ENCODE measurements at regions not wholly inside any gene's neighbourhood (a gene's known extent, or its start where the extent isn't known, plus 50 kb on each side); places are given as distances from the start of the nearest gene placed in this dataset.
A peak's percentile ranks its signal among the peaks of the same experiment; 100 is the strongest.
"Not testable (repeated sequence)": the region's sequence is repeated elsewhere in the genome, so short reads cannot be mapped to it uniquely, and the experiment has no call there.

DNA sequence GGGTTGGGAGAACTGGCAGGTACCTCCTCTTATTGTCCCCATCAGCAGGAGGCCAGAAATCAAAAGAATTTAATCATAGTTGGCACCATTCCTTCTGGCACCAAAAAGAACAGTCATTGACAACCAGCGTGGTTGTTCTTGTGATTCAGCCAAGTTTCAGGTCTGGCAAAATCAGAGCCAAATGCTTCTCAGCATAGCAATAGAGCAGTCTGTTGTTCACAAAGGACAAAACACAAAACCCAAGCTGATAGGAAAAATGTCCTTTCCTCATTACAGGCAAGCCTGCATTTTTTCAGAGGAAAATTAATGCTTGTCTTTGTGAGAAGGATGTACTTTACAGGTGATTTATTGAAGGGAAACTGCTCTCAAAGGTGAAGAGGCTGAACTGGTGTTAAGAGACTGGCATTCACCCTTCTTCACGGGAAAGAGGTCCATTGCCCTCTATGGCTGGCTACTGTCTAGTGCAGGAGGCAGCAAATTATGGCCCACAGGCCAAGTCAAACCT, 241.8 kb upstream of the ARHGAP42 start:
- intact Hi-C loops (cut with DNase I), result no loop called here
- no peaks in the 10 kb centered on the region for H3K36me3 ChIP-seq
- H3K27ac ChIP-seq (replicated peaks in 1 of 4), result no peak overlapping the region
- no peak for TF ChIP-seq EP300 (IDR thresholded peaks at IDR 0.05)
- TF ChIP-seq, protein P1, sequence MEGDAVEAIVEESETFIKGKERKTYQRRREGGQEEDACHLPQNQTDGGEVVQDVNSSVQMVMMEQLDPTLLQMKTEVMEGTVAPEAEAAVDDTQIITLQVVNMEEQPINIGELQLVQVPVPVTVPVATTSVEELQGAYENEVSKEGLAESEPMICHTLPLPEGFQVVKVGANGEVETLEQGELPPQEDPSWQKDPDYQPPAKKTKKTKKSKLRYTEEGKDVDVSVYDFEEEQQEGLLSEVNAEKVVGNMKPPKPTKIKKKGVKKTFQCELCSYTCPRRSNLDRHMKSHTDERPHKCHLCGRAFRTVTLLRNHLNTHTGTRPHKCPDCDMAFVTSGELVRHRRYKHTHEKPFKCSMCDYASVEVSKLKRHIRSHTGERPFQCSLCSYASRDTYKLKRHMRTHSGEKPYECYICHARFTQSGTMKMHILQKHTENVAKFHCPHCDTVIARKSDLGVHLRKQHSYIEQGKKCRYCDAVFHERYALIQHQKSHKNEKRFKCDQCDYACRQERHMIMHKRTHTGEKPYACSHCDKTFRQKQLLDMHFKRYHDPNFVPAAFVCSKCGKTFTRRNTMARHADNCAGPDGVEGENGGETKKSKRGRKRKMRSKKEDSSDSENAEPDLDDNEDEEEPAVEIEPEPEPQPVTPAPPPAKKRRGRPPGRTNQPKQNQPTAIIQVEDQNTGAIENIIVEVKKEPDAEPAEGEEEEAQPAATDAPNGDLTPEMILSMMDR (IDR thresholded peaks at IDR 0.05), result peak in 1 of 3 experiments; percentile 34
- no peak for TF ChIP-seq POLR2AphosphoS5 (IDR thresholded peaks at IDR 0.05)
- TF ChIP-seq POLR2A (IDR thresholded peaks at IDR 0.05; ENCODE audit: low read depth), result no peak
- no peaks in the 10 kb centered on the region for H3K27me3 ChIP-seq
- peaks cover 6 to 11% (median 8%) of the 10 kb centered on the region in 4 donors for H3K4me1 ChIP-seq
- 11% methylated on average over 2 of the region's 2 CpGs for WGBS
- DNase-seq (ENCODE audit: extremely low spot score), result no peak
- no peak overlapping the region for H3K4me3 ChIP-seq
- no peaks in the 10 kb centered on the region for H3K9me3 ChIP-seq

DNA sequence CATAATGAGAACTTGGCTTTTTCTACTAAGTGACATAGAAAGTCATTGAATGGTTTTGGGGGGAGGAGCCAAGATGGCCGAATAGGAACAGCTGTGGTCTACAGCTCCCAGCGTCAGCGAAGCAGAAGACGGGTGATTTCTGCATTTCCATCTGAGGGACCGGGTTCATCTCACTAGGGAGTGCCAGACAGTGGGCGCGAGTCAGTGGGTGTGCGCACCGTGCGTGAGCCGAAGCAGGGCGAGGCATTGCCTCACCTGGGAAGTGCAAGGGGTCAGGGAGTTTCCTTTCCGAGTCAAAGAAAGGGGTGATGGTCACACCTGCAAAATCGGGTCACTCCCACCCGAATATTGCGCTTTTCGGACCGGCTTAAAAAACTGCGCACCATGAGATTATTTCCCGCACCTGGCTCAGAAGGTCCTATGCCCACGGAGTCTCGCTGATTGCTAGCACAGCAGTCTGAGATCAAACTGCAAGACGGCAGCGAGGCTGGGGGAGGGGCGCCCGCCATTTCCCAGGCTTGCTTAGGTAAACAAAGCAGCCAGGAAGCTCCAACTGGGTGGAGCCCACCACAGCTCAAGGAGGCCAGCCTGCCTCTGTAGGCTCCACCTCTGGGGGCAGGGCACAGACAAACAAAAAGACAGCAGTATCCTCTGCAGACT, 235.2 kb upstream of the ARHGAP42 start:
- H3K9me3 ChIP-seq; H3K27ac ChIP-seq (replicated peaks in 1 of 4); H3K4me1 ChIP-seq; H3K36me3 ChIP-seq; H3K4me3 ChIP-seq; H3K27me3 ChIP-seq; DNase-seq (ENCODE audit: extremely low spot score); intact Hi-C loops (cut with DNase I): not testable (repeated sequence)
- WGBS, result 90% methylated on average over 26 of the region's 26 CpGs

DNA sequence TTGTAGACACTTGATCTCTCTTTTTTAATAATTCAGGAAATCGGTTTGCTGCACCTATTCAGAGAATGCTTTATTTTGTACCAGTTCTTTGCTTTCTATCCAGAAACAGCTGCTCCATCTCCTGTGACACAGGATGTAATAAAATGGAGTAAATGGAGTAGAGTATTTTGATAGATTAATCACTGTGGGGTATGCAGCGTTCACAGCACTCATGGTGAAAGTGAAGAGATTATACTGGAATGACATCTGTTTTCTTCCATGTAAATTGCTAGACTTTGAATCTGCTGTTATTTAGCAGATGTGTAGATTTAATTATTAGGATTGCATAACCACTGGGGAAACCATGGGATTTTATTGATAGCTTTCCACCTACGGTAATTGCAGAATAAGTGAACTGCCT, 227.3 kb upstream of the ARHGAP42 start:
- Histone ChIP-seq H3K27ac (replicated peaks in 1 of 4) (no peak overlapping the region), H3K4me1 (no peaks in the 10 kb centered on the region), H3K27me3 (no peaks in the 10 kb centered on the region), H3K4me3 (no peak overlapping the region), H3K9me3 (no peaks in the 10 kb centered on the region), H3K36me3 (no peaks in the 10 kb centered on the region)
- no peak for TF ChIP-seq EP300 (IDR thresholded peaks at IDR 0.05)
- TF ChIP-seq, protein P1 (IDR thresholded peaks at IDR 0.05), result no peak
- no peak for TF ChIP-seq POLR2A (IDR thresholded peaks at IDR 0.05; ENCODE audit: low read depth)
- TF ChIP-seq POLR2AphosphoS5 (IDR thresholded peaks at IDR 0.05), result no peak
- WGBS, result 57% methylated on average over 3 of the region's 3 CpGs
- intact Hi-C loops (cut with DNase I), result no loop called here
- DNase-seq (ENCODE audit: extremely low spot score), result no peak

DNA sequence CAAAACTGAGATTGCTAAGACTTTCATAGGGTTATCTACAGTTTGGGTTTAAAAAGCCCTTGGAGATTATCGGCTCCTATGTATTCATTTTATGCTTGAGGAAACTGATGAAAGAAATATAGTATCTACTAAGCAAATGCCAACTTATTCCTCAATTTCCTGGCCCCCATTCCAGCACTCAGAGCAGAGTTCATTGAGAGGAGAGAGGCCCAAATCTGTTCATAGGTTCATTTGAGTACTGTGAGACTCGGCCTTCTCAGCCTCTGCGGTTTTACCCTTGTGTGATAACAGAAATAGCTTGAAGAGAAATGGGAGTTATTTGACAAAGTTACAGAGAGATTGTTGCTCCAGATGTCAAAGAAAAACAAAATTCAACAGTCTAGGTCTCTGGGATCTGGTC, 226.7 kb upstream of the ARHGAP42 start:
- no peaks in the 10 kb centered on the region for H3K27me3 ChIP-seq
- WGBS, result 80% methylated on average over 3 of the region's 3 CpGs
- intact Hi-C loops (cut with DNase I), result no loop called here

DNA sequence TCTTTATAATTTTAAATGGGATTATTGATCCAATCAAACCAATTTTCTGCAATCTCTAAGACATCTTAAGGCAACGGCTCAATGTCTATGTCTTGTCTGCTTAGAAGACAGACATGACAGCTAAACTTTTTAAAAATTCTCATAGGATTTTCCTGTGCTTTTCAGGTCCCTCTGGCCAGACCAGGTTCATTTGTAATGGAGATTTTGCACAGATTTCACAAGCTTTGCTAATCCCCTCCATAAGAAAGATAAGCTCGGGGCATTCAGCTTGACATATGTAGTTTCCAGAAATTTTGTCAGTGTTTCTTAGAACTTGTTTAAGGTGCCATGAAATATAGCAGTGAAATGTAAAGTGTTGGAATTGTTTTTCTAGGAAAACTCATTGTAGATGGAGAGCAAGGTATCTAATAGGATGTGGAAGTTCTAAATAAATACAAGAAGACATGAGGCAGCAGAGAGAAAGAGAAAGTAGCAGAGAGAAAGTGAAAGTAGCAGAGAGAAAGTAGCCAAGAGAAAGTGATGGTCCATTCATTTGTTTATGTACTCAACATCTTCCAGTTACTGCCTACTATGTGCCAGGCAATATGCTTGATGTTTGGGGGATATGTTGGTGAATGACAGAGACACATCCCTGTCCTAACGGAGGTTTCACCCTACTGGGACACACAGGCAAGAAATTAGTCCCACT, 219.1 kb upstream of the ARHGAP42 start:
- Histone ChIP-seq H3K4me3 (no peak overlapping the region), H3K27ac (replicated peaks in 1 of 4) (no peak overlapping the region), H3K9me3 (no peaks in the 10 kb centered on the region), H3K36me3 (no peaks in the 10 kb centered on the region), H3K27me3 (no peaks in the 10 kb centered on the region), H3K4me1 (no peaks in the 10 kb centered on the region)
- intact Hi-C loops (cut with DNase I), result no loop called here
- TF ChIP-seq POLR2AphosphoS5 (IDR thresholded peaks at IDR 0.05), result no peak
- TF ChIP-seq EP300 (IDR thresholded peaks at IDR 0.05), result no peak
- DNase-seq (ENCODE audit: extremely low spot score), result no peak
- WGBS, result 84% methylated on average over 3 of the region's 3 CpGs

More for the DNA sequence above, 226.7 kb upstream of the ARHGAP42 start:
- no peaks in the 10 kb centered on the region for H3K9me3 ChIP-seq
- TF ChIP-seq POLR2AphosphoS5 (IDR thresholded peaks at IDR 0.05), result no peak
- H3K36me3 ChIP-seq, result no peaks in the 10 kb centered on the region
- no peaks in the 10 kb centered on the region for H3K4me1 ChIP-seq
- no peak overlapping the region for H3K27ac ChIP-seq (replicated peaks in 1 of 4)
- no peak for DNase-seq (ENCODE audit: extremely low spot score)
- no peak overlapping the region for H3K4me3 ChIP-seq

DNA sequence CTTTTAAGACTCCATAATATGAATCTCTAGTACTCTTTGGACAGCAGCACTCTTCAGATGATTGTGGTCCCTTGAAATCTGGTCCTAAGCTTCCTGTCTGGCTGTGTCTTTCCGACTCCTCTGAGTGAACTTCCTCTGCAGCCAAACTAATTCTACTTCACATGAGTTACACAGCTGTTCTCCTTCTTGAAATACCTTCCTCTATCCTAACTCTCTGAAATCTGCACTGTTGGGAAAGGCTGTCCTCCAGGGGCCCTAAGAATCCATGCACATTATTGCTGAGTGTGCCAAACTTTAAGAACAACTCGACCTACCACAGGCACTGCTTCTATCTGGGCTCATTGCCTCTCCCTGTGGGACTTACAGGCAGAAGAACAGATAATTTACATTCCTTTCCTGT, 217.3 kb upstream of the ARHGAP42 start:
- TF ChIP-seq EP300 (IDR thresholded peaks at IDR 0.05) (no peak), POLR2A (IDR thresholded peaks at IDR 0.05; ENCODE audit: low read depth) (no peak), POLR2AphosphoS5 (IDR thresholded peaks at IDR 0.05) (no peak)
- TF ChIP-seq, protein P1 (IDR thresholded peaks at IDR 0.05), result no peak
- Histone ChIP-seq H3K36me3 (no peaks in the 10 kb centered on the region), H3K4me1 (no peaks in the 10 kb centered on the region), H3K9me3 (no peaks in the 10 kb centered on the region), H3K27ac (replicated peaks in 1 of 4) (no peak overlapping the region), H3K27me3 (no peaks in the 10 kb centered on the region), H3K4me3 (no peak overlapping the region)
- no peak for DNase-seq (ENCODE audit: extremely low spot score)
- intact Hi-C loops (cut with DNase I), result no loop called here
- WGBS, result 42% methylated on average over 2 of the region's 2 CpGs

All from esophagus muscularis mucosa (tissue), 4 donors.